Head of caudate nucleus (tissue), 42 donors: ENCODE measurements at regions not wholly inside any gene's neighbourhood (a gene's known extent, or its start where the extent isn't known, plus 50 kb on each side); places are given as distances from the start of the nearest gene placed in this dataset.

Experiments used
- DNase-seq, 42 donors: peaks; one replicate each; pipeline versions ENCODE4 v3.0.0 to v3.0.0-alpha.2; 2020 to 2021; ENCODE audit warnings: mixed read lengths in 7 of 42
- intact Hi-C: fragments of 100-400 bp; cut with DNase I; formaldehyde crosslinking; loops from one replicate; pipeline ENCODE4 v1.15.0; 2022

- DNase-seq: no peak
- intact Hi-C loops: no loop called here
These were observed 239.0 kb upstream of the ATP2B1 start for GRCh38 chr12:89947437-89948270.

- intact Hi-C loops: no loop called here
- DNase-seq: no peak
These were observed 238.0 kb upstream of the ATP2B1 start for GRCh38 chr12:89946518-89947135.

- DNase-seq: no peak
- intact Hi-C loops: no loop called here
These were observed 236.5 kb upstream of the ATP2B1 start for GRCh38 chr12:89945123-89945522.

DNA sequence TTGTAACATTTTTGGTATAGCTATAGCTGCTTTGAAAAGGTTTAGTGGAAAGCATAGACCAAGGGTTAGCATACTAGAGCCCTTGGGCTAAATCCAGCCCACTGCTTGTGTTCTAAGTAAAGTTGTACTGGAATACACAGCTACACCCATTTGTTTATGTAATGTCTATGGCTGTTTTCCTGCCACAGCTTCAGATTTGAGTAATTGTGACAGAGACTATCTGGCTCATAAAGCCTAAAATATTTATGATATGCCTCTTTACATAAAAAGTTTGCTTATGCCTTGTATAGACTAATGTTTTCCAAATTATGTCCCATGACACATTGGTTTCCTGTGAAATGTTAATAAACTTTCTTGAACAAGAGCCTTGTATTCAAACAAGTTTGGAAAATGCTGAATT, 234.8 kb upstream of the ATP2B1 start:
- intact Hi-C loops: no loop called here
- DNase-seq: no peak

DNA sequence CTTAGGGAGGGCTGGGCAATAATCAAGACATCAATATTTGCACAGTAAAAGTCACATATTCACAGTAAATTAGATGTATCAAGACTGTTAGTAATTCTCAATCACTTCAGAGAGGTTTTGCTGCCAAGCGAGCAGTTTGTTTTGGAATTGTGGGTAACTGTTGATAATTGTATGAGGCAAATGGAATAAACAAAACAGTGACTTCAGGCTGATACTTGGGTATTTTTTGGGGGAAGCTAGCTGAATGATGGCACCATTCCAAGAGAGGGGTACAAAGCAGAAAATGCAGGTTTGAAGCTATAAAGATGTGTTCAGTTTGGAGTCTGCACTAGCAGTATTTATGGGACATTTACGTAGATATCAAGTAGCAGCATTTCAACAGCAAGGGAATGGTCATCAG, 232.8 kb upstream of the ATP2B1 start:
- intact Hi-C loops: no loop called here
- no peak for DNase-seq

DNA sequence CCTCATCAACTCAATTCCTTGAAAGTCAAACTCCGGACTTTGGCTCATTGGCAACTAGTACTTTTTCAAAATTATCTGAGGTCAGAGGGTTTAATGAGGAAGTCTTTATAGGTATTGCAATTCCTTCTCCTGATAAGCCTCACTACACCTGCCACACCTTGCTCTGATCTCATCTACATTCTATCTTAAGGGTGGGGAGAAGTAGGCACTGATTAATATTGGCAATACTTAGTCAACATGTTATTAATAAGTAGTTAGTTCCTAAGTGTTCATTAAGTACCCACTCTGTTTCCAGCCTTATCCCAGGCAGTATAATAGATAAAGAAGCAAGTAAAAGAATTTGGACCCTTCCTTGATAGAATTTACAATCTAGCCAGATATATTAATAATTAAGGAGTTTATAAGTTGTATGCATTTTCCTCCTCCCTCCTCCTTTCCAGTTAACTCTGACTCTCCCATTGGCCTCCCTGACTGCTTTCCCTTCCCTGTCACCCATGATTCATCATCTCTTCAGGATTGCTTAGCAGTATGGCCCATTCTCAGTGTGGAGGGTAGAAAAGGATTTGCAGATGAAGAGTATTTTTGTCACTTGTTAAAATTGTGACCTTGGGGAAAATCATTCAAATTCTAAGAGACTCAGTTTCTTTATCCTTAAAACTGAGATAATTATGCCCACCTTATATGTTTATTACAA, 231.0 kb upstream of the ATP2B1 start:
- no peak for DNase-seq
- intact Hi-C loops: no loop called here

GRCh38 chr12:89936631-89937030, 228.0 kb upstream of the ATP2B1 start:
- DNase-seq: no peak
- intact Hi-C loops: no loop called here

GRCh38 chr12:89935850-89936249, 227.2 kb upstream of the ATP2B1 start:
- intact Hi-C loops: no loop called here
- no peak for DNase-seq

- intact Hi-C loops: no loop called here
- no peak for DNase-seq
These were observed 225.3 kb upstream of the ATP2B1 start for GRCh38 chr12:89933911-89934310.

DNA sequence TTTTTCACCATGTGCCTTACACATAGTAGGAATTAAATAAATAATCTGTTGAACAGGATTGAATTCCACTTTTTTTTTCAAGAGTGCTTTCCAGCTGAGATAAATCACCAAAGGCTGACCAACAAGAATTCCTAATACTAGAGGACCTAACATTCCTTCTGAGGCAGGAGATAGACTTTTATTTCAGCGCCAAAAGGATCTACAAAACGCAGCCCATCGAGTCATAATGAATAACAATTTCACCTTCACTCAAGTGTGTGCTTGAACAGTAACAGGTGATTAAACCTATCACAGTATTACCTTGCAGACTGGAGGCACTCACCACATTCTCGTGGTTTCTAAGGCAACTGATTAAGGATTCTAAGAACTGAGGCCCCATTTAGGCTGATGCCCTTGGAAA, 224.3 kb upstream of the ATP2B1 start:
- no peak for DNase-seq
- intact Hi-C loops: no loop called here

DNA sequence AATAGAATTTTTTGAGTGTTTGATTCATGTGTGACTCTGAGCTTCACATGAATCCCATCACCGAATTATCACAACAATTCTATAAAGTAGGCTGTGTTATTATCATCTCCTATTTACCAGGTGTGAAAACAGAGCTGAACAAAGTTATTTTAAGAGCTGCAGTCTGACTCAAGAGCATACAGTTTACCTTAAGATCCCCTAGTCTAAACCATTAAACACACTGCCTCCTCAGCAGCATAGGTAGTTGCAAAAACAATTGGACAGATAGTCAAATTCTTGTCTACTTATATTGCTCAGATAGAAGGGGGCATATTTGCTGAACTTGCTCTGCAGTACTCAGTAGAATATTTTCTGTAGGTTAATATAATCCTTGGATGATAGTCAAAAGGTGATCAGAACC, 219.8 kb upstream of the ATP2B1 start:
- no peak for DNase-seq
- intact Hi-C loops: no loop called here

DNA sequence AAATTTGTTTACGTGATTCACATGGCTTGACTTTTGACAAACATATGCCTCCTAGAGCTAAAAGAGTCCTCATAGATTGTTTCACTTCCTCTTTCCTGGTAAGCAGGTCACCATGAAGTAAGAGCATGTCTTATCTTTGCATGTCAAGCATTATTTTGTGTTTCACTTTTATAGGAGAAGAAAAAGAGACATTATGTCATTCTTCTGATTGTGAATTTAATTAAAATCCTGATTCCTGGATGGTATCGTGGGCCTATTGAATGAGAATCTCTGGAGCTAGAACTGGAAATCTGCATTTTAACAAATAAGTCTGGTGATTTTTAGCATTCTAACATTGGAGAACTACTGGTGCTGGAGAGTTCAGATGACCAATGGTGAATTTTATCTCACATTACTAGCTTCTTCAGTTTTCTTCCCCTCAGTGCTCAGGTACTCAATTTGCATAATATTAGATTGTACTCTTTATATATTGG, 218.6 kb upstream of the ATP2B1 start:
- DNase-seq: no peak
- intact Hi-C loops: no loop called here

DNA sequence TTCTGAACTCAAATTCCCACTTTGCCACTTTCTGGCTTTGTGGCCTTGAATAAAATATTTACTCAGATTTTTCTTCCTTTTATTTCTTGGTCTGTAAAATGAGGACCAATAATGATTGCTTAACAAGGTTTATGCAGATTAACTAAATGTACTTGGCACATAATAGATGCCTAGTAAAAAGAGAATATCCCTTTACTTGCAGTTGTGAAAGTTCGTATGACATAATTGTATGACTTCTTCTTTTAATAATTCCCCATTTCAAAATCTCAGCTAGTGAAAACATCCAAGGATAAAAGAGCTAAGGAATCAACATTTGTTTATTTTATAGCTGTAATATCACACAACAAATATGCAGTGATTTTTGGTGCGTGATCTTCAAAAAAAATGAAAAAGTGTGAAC, 215.6 kb upstream of the ATP2B1 start:
- intact Hi-C loops: no loop called here
- DNase-seq: no peak

DNA sequence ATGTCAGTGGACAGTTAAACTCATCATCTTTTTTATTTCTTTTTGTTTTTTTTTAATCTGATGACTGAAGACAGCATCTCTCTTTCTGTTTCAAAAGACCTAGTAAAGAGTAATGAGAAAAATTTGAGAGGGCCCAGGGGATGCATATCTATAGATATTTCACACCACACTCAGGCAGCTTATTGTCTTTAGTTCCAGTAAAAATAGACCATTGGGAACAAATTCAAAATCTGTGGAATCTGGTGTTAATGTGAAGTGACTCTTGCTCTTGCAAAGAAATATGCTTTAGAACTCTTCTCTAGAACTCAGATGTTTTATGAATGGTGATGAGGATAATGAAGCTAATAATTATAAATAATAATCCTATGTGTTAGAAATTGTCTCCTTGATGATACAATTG, 214.5 kb upstream of the ATP2B1 start:
- intact Hi-C loops: no loop called here

DNA sequence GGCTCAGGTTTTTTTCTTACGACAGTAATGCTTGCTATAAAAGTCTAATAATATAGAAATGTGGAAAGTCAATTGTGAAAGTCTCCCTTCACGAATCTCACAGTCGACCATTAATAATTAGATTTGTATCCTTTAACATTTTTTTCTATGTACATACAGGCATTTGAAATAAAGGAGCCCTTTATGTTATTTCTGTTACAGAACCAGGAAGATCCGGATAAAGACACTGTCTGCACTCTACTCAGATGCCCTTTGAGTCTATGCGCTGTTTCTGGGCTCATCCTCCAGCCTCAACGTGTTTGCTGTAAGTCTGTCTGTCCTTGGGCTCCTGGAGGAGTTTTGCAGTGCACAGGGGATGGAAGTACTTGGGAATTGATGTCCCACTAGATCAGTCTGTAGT, 212.2 kb upstream of the ATP2B1 start:
- intact Hi-C loops: no loop called here
- no peak for DNase-seq

More for the DNA sequence above, 214.5 kb upstream of the ATP2B1 start:
- no peak for DNase-seq

GRCh38 chr12:89919241-89919906, 210.7 kb upstream of the ATP2B1 start:
- DNase-seq: no peak

GRCh38 chr12:89918172-89918846, 209.7 kb upstream of the ATP2B1 start:
- intact Hi-C loops: no loop called here
- DNase-seq: no peak

More at GRCh38 chr12:89919241-89919906, 210.7 kb upstream of the ATP2B1 start:
- intact Hi-C loops: no loop called here

DNA sequence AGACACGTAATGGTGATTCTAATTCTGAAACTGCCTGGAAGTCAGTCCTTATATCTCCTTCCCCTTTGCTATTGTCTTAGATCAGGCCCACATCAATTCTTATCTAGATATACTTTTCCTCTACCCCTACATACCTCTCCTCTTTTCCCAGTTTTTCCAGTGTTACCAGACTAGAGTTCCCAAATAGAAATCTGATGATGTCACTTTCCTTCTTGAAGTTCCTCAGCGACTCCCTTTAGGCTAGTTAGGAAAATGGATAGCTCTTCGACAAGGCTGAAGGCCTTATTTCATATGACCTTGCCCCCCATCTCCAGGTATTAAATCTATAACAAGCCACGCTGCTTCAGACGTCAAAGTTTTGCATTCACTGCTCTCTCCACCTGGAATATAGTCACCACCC, 201.1 kb upstream of the ATP2B1 start:
- intact Hi-C loops: no loop called here
- no peak for DNase-seq

DNA sequence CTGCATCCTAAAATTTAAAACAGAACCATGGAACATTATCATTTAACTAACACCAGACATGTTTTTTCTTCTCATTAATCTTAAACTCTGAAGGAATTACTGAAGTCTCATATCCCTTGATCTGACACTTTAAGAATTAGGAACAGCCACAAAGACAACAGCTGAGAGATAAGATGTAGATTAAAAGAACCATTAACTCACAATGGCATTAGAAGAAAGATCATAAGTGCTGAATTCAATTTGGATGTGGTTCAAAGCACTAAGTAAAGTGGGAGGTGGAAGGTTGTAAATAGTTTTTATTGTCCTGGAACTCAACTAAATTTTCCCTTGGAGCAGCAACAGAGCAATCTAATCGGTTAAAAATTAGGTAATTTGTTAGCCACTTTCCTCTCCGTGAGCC, 199.0 kb upstream of the ATP2B1 start:
- DNase-seq: no peak
- intact Hi-C loops: no loop called here
